ENCODE measurements at regions not wholly inside any gene's neighbourhood (a gene's known extent, or its start where the extent isn't known, plus 50 kb on each side); places are given as distances from the start of the nearest gene placed in this dataset.

DNA sequence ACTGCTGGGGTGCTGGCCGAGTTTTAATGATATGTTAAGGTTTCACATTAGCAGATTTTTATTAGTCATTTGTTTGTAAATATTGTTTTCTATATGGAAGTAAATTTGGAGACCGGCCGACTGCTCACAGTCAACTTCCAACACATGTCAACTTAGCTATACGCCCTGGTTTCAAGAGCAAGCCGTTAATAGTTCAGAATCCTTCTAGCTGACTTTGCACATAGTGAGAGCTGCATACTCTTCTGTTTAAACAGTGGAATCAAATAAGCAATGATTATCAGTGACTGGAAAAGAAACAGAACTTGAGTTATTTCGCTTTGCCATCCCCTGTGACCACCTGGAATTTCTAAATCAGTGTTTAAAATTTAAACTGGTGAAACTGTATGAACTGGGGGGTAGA is 109.9 kb downstream of the PFKFB3 start:
- H3K27me3 ChIP-seq (ENCODE audit: control insufficient read depth, insufficient read depth, low read length) = 0 out of 2 replicates have a peak, but pooled peaks cover 3% of the 10 kb centered on the region
- TF ChIP-seq, protein P1, sequence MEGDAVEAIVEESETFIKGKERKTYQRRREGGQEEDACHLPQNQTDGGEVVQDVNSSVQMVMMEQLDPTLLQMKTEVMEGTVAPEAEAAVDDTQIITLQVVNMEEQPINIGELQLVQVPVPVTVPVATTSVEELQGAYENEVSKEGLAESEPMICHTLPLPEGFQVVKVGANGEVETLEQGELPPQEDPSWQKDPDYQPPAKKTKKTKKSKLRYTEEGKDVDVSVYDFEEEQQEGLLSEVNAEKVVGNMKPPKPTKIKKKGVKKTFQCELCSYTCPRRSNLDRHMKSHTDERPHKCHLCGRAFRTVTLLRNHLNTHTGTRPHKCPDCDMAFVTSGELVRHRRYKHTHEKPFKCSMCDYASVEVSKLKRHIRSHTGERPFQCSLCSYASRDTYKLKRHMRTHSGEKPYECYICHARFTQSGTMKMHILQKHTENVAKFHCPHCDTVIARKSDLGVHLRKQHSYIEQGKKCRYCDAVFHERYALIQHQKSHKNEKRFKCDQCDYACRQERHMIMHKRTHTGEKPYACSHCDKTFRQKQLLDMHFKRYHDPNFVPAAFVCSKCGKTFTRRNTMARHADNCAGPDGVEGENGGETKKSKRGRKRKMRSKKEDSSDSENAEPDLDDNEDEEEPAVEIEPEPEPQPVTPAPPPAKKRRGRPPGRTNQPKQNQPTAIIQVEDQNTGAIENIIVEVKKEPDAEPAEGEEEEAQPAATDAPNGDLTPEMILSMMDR (IDR thresholded peaks at IDR 0.05; ENCODE audit: insufficient read depth, low read depth, low read length) = no peak
- no peak for DNase-seq (ENCODE audit: low read depth)
- CTCF ChIA-PET = interaction anchor here (0.8 kb wide), 1 partner anchor 223 kb away, joined by 3 read pairs; no protein-coding TSS in a partner anchor
- H3K4me3 ChIP-seq (ENCODE audit: low read depth, low read length) = no peak overlapping the region
- POLR2A ChIA-PET = no interaction called here
- no peaks in the 10 kb centered on the region for H3K36me3 ChIP-seq (ENCODE audit: control insufficient read depth, insufficient read depth, low read length)

DNA sequence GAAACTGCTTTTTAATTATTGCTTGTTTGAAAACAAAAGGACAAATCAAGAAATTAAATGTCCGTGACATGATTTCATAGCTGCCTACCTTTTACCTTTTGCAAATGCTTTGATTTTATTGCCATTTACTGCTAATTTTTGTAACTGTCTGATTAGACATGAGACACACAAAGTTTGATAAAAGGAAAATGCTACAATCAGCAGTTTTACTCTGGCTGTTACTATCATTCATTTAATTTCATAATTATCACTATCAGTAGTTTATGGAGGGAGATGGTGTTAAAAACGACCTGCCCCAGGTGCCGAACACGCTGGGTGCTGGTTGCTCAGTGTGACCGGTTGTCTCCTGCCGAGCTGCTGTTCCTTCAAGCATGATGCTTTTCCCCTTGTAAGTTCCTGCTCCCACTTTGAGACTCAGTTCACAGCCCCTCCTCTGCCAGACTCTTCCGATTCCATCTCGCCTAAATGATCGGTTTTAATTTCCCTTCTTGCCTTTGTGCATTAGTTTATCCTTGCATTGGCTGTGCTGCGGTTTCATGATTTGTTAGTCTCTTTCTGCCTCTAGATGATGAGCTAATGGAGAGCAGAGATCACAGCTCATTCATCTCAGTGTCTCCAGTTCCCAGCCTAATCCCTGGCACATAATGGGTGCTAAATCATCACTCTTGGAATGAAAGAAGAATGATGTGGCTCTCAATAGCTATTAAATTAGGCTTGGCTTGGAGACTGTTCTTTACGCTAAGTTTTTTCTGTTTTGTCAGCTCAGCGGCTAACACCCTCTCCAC is 110.6 kb downstream of the PFKFB3 start:
- POLR2A ChIA-PET = no interaction called here
- H3K4me3 ChIP-seq (ENCODE audit: low read depth, low read length) = no peak overlapping the region

DNA sequence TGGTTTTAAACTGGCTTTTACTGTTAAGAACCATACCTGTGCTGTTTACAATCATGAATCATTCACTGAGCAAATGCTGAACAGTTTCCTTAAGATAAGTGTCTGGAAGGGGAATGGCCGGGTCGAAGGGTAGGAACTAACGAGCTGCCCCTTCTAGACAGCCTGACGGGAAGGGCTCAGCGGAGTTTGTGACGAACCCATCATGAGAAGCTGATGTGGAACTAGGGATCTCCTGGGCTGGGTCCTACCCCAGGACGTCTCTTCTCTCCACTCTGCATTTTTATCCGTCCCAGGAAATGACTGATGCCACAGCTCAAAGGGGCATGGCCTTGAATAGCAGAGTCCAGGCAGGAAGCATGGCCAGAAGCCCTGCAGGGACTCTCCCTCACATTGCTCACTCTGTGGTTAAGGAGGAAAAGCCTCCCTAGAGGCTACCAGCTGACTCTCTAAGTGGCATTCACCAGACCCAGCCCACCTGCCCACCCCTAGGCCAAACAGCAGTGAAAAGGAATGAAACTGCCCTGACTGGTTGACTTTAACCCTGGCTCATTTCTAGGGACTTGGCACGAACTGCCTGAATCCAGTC is 112.0 kb downstream of the PFKFB3 start:
- CTCF ChIA-PET = no interaction called here
- 0 out of 2 replicates have a peak, but pooled peaks cover 3% of the 10 kb centered on the region for H3K27me3 ChIP-seq (ENCODE audit: control insufficient read depth, insufficient read depth, low read length)
- no peak overlapping the region for H3K4me3 ChIP-seq (ENCODE audit: low read depth, low read length)
- no peak for DNase-seq (ENCODE audit: low read depth)
- TF ChIP-seq, protein P1 (IDR thresholded peaks at IDR 0.05; ENCODE audit: insufficient read depth, low read depth, low read length) = no peak
- POLR2A ChIA-PET = interaction anchor here (0.6 kb wide), 1 partner anchor 14 kb away, joined by 3 read pairs; no protein-coding TSS in a partner anchor
- H3K36me3 ChIP-seq (ENCODE audit: control insufficient read depth, insufficient read depth, low read length) = no peaks in the 10 kb centered on the region

More for the DNA sequence above, 110.6 kb downstream of the PFKFB3 start:
- Histone ChIP-seq H3K36me3 (ENCODE audit: control insufficient read depth, insufficient read depth, low read length) (no peaks in the 10 kb centered on the region), H3K27me3 (ENCODE audit: control insufficient read depth, insufficient read depth, low read length) (0 out of 2 replicates have a peak, but pooled peaks cover 3% of the 10 kb centered on the region)
- CTCF ChIA-PET = no interaction called here
- TF ChIP-seq, protein P1 (IDR thresholded peaks at IDR 0.05; ENCODE audit: insufficient read depth, low read depth, low read length) = no peak
- DNase-seq (ENCODE audit: low read depth) = no peak

DNA sequence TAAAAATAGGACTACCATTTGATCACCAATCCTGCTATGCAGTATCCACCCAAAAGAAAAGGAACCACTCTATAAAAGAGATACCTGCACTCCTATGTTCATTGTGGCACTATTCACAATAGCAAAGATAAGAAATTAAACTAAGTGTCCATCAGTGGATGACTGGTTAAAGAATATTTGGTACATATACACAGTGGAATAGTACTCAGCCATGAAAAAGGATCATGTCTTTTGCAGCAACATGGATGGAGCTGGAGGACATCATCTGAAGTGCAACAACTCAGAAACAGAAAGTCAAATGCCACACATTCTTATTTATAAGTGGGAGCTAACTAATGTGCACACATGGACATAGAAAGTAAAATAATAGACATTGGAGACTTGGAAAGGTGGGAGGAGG is 116.4 kb downstream of the PFKFB3 start:
- CTCF ChIA-PET = no interaction called here
- no peaks in the 10 kb centered on the region for H3K36me3 ChIP-seq (ENCODE audit: control insufficient read depth, insufficient read depth, low read length)
- TF ChIP-seq, protein P1 (IDR thresholded peaks at IDR 0.05; ENCODE audit: insufficient read depth, low read depth, low read length) = no peak
- no peaks in the 10 kb centered on the region for H3K27me3 ChIP-seq (ENCODE audit: control insufficient read depth, insufficient read depth, low read length)
- no peak overlapping the region for H3K4me3 ChIP-seq (ENCODE audit: low read depth, low read length)
- no peak for DNase-seq (ENCODE audit: low read depth)
- POLR2A ChIA-PET = no interaction called here

DNA sequence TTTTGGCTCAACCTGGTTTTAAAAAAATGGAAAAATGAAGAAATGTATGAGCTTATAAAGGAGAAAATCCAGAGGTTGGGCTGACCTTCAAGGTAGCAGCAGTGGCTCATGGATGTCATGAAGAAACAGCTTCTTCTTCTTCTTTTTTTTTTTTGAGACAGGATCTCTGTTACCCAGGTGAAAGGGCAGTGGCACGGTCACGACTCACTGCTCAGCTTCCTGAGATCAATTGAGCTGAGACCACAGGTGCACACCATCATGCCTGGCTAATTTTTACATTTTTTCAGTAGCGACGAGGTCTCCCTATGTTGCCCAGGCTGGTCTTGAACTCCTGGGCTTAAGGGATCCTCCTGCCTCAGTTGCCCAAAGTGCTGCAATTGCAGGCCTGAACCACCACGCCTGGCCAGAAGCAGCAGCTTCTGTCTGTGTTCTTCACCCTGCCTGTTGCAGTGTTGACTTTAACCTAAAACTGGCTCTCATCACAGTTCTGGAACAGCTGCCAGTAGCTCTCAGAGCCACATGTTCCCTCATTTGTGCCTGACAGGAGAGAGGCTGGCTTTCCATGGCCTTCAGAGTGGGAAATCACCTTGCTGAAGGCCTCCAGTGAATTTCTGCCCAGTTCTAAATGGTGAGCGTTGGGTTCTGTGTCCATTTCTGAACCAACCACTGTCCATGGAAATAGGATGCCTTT is 117.7 kb downstream of the PFKFB3 start:
- DNase-seq (ENCODE audit: low read depth) = no peak
- Histone ChIP-seq H3K4me3 (ENCODE audit: low read depth, low read length) (no peak overlapping the region), H3K36me3 (ENCODE audit: control insufficient read depth, insufficient read depth, low read length) (no peaks in the 10 kb centered on the region), H3K27me3 (ENCODE audit: control insufficient read depth, insufficient read depth, low read length) (no peaks in the 10 kb centered on the region)
- TF ChIP-seq, protein P1 (IDR thresholded peaks at IDR 0.05; ENCODE audit: insufficient read depth, low read depth, low read length) = no peak
- ChIA-PET CTCF (interaction anchor here (1.1 kb wide), 1 partner anchor 82 kb away, joined by 3 read pairs; no protein-coding TSS in a partner anchor), POLR2A (interaction anchor here (0.6 kb wide), 1 partner anchor 44 kb away, joined by 4 read pairs; no protein-coding TSS in a partner anchor)
